IMR-90 (cell line): ENCODE measurements at regions not wholly inside any gene's neighbourhood (a gene's known extent, or its start where the extent isn't known, plus 50 kb on each side); places are given as distances from the start of the nearest gene placed in this dataset.

Experiments
- ATAC-seq: fragments of 200-7000 bp; cut with Tn5 transposase; 2 replicates; pipeline ENCODE4 v1.9.1; 2020; ENCODE audit warnings: low read depth, mild to moderate bottlenecking, moderate library complexity
- BruUV-seq: library from RNA; stranded (reverse); fragments of 400-500 nt; replicated peaks from 2 replicates; lab custom pipeline; 2021; lab: Mats Ljungman, UMichigan
- CTCF ChIA-PET: fragments of 300-600 bp; formaldehyde crosslinking; extraction: SDS; loops from one replicate; lab custom pipeline; 2021; ENCODE audit warnings: antibody characterized with exemption; lab: Yijun Ruan, JAX
- POLR2A ChIA-PET: fragments of 300-600 bp; sonication (Branson Sonifier 250); formaldehyde crosslinking; loops from one replicate; lab custom pipeline; 2022; ENCODE audit warnings: antibody characterized with exemption; ENCODE audit not compliant: unreplicated experiment; lab: Charles Lee
- DNase-seq: peaks from one replicate; pipeline ENCODE4 v3.0.0; 2013
- H2AFZ ChIP-seq: replicated peaks from 2 replicates; pipeline ENCODE3; 2013; ENCODE audit warnings: low read length, mild to moderate bottlenecking; ENCODE audit not compliant: poor library complexity
- H2AK5ac ChIP-seq: 2 replicates; pipeline ENCODE4 v1.6.1; 2013; ENCODE audit warnings: low read depth, low read length, inconsistent platforms
- H2AK9ac ChIP-seq: replicated peaks from 2 replicates; pipeline ENCODE3; 2013; ENCODE audit warnings: mild to moderate bottlenecking, low read depth, low read length, moderate library complexity; ENCODE audit not compliant: poor library complexity
- H2BK120ac ChIP-seq: 2 replicates; pipeline ENCODE4 v1.6.1; 2013; ENCODE audit warnings: low read depth, low read length, inconsistent platforms
- H2BK15ac ChIP-seq: 3 replicates; pipeline ENCODE4 v1.6.1; 2013; ENCODE audit warnings: low read depth, low read length, inconsistent platforms
- H2BK20ac ChIP-seq: 2 replicates; pipeline ENCODE4 v1.6.1; 2013; ENCODE audit warnings: low read depth, mild to moderate bottlenecking, inconsistent platforms, low read length, moderate library complexity
- H2BK5ac ChIP-seq: 2 replicates; pipeline ENCODE4 v1.6.1; 2013; ENCODE audit warnings: mild to moderate bottlenecking, low read depth, low read length, inconsistent platforms; ENCODE audit not compliant: poor library complexity, severe bottlenecking
- H3K14ac ChIP-seq: replicated peaks from 2 replicates; pipeline ENCODE4 v1.6.1; 2013; ENCODE audit warnings: low read depth, low read length, inconsistent platforms
- H3K18ac ChIP-seq: 2 replicates; pipeline ENCODE4 v1.6.1; 2013; ENCODE audit warnings: low read depth, low read length, control low read depth
- H3K23ac ChIP-seq: 2 replicates; pipeline ENCODE4 v1.6.1; 2013; ENCODE audit warnings: low read depth, low read length, inconsistent platforms
- H3K27ac ChIP-seq: 2 replicates; pipeline ENCODE4 v1.5.1; 2013; ENCODE audit warnings: mild to moderate bottlenecking, control low read depth, low read length; ENCODE audit not compliant: insufficient read depth
- H3K27me3 ChIP-seq: 2 replicates; pipeline ENCODE4 v1.6.1; 2013; ENCODE audit warnings: low read length; ENCODE audit not compliant: control insufficient read depth, insufficient read depth
- H3K36me3 ChIP-seq: 2 replicates; pipeline ENCODE4 v1.6.1; 2013; ENCODE audit warnings: low read length, mixed read lengths; ENCODE audit not compliant: control insufficient read depth, insufficient read depth
- H3K4ac ChIP-seq: 2 replicates; pipeline ENCODE4 v1.6.1; 2013; ENCODE audit warnings: low read depth, low read length, inconsistent platforms
- H3K4me1 ChIP-seq: 2 replicates; pipeline ENCODE4 v1.6.1; 2013; ENCODE audit warnings: low read length, mixed read lengths; ENCODE audit not compliant: control insufficient read depth, insufficient read depth
- H3K4me2 ChIP-seq: 2 replicates; pipeline ENCODE4 v1.6.1; 2013; ENCODE audit warnings: low read depth, mild to moderate bottlenecking, control low read depth, low read length, moderate library complexity
- H3K4me3 ChIP-seq: 2 replicates; pipeline ENCODE4 v1.5.1; 2013; ENCODE audit warnings: low read depth, mild to moderate bottlenecking, control low read depth, low read length, moderate library complexity; ENCODE audit not compliant: insufficient read depth
- H3K56ac ChIP-seq: 2 replicates; pipeline ENCODE4 v1.6.1; 2013; ENCODE audit warnings: low read length, inconsistent platforms; ENCODE audit not compliant: insufficient read depth; ENCODE audit errors: extremely low read depth
- H3K79me1 ChIP-seq, 2 experiments: 2 replicates each; pipeline ENCODE4 v1.6.1; 2013; ENCODE audit warnings: low read length in 2 of 2, inconsistent platforms in 1 of 2, low read depth in 1 of 2
- H3K9ac ChIP-seq: 2 replicates; pipeline ENCODE4 v1.6.1; 2013; ENCODE audit warnings: low read depth, low read length, control low read depth
- H3K9me1 ChIP-seq: 2 replicates; pipeline ENCODE4 v1.6.1; 2013; ENCODE audit warnings: low read length, inconsistent platforms; ENCODE audit not compliant: insufficient read depth
- H3K9me3 ChIP-seq: 2 replicates; pipeline ENCODE4 v1.6.1; 2013; ENCODE audit warnings: low read length; ENCODE audit not compliant: control insufficient read depth, insufficient read depth
- H4K20me1 ChIP-seq: 2 replicates; pipeline ENCODE4 v1.6.1; 2013; ENCODE audit warnings: low read length, inconsistent platforms; ENCODE audit not compliant: insufficient read depth
- H4K5ac ChIP-seq: 2 replicates; pipeline ENCODE4 v1.6.1; 2013; ENCODE audit warnings: mild to moderate bottlenecking, low read depth, low read length, control low read depth
- H4K8ac ChIP-seq, 2 experiments: 2 replicates each; pipeline ENCODE4 v1.6.1; 2013; ENCODE audit warnings: low read depth in 2 of 2, low read length in 2 of 2, control low read depth in 1 of 2, inconsistent platforms in 1 of 2
- H4K91ac ChIP-seq: 2 replicates; pipeline ENCODE4 v1.6.1; 2013; ENCODE audit warnings: low read depth, low read length, inconsistent platforms; ENCODE audit not compliant: insufficient read depth
- FOS ChIP-seq: fragments of 150-350 bp; IDR thresholded peaks from 2 replicates; pipeline ENCODE4 v1.6.1; 2016; ENCODE audit warnings: low read depth, low read length
- MAFK ChIP-seq: IDR thresholded peaks from 2 replicates; pipeline ENCODE4 v1.6.1; 2012; ENCODE audit warnings: low read depth, low read length, improper control_type of control experiment
- NFE2L2 ChIP-seq: fragments of 150-350 bp; IDR thresholded peaks from 2 replicates; pipeline ENCODE4 v1.6.1; 2016; ENCODE audit warnings: low read depth, mild to moderate bottlenecking, low read length
- POLR2A ChIP-seq: IDR thresholded peaks from 2 replicates; pipeline ENCODE4 v1.6.1; 2012; ENCODE audit warnings: mild to moderate bottlenecking, low read depth, low read length
- USF2 ChIP-seq: fragments of 150-350 bp; IDR thresholded peaks from 2 replicates; pipeline ENCODE4 v1.6.1; 2017; ENCODE audit warnings: mild to moderate bottlenecking, antibody characterized with exemption, low read length, low read depth
- WGBS, 2 experiments: methylation state at CpG; one replicate each; pipeline versions ENCODE4 v1.1.5 to v1.1.7; 2013; ENCODE audit warnings: missing lambda C conversion rate in 2 of 2; ENCODE audit not compliant: insufficient read length in 1 of 2; ENCODE audit errors: extremely low coverage in 2 of 2; 5-methylcytosine and 5-hydroxymethylcytosine counted together
- dilution Hi-C: fragments of 300-500 bp; cut with HindIII; formaldehyde crosslinking; loops from one replicate; pipeline ENCODE4 v1.14.3; 2018; ENCODE audit warnings: low sequenced_read_pairs; ENCODE audit not compliant: unreplicated experiment
- in situ Hi-C: fragments of 300-500 bp; cut with MboI; formaldehyde crosslinking; loops from 3 replicates; pipeline ENCODE4 v1.14.3; 2019; ENCODE audit warnings: low sequenced_read_pairs, inconsistent platforms, mixed read lengths
- intact Hi-C: fragments of 100-400 bp; cut with micrococcal nuclease; formaldehyde crosslinking; loops from 2 replicates; pipeline ENCODE4 v1.10.0; 2022

- Histone ChIP-seq H3K18ac (no peak overlapping the region), H3K9ac (no peak overlapping the region), H3K23ac (no peak overlapping the region), H3K4me1 (peaks cover 3% of the 10 kb centered on the region; the same call in 1 of the 2 replicates), H2BK5ac (peak overlapping the region; percentile 42), H3K4me3 (no peak overlapping the region), H3K4me2 (peak overlapping the region; percentile 44; the same call in 1 of the 2 replicates), H3K27me3 (no peaks in the 10 kb centered on the region), H3K9me3 (no peaks in the 10 kb centered on the region), H2AK9ac (no peak overlapping the region), H3K4ac (no peak overlapping the region), H4K20me1 (no peaks in the 10 kb centered on the region), H2BK120ac (no peak overlapping the region), H3K79me1 (no peaks in the 10 kb centered on the region), H3K9me1 (peaks cover 3% of the 10 kb centered on the region), H2BK15ac (no peak overlapping the region), H4K91ac (no peak overlapping the region), H3K27ac (no peak overlapping the region), H3K56ac (no peak overlapping the region), H3K36me3 (no peaks in the 10 kb centered on the region), H2AFZ (no peak overlapping the region), H3K14ac (no peak overlapping the region), H2BK20ac (no peak overlapping the region), H2AK5ac (no peak overlapping the region), H4K8ac (no peak overlapping the region), H4K5ac (0 out of 2 replicates have a peak overlapping the region, but pooled peaks have one; percentile 11)
- DNase-seq = peak; percentile 70
- dilution Hi-C loops (no loop called here), intact Hi-C loops (no loop called here), in situ Hi-C loops (no loop called here)
- no peak for ATAC-seq
- no TSS peak for BruUV-seq
- ChIA-PET CTCF (no interaction called here), POLR2A (no interaction called here)
- WGBS, 2 experiments = no CpG with 5 or more reads among the region's 2 CpGs
- TF ChIP-seq FOS (peak; percentile 49; the same call in 1 of the 2 replicates), POLR2A (no peak), USF2 (no peak), NFE2L2 (peak; percentile 82), MAFK (peak; percentile 18; the same call in 1 of the 2 replicates)
Measured at GRCh38 chr12:25839470-25839869, 119.0 kb upstream of the RASSF8 start.
